ENCODE measurements at regions not wholly inside any gene's neighbourhood (a gene's known extent, or its start where the extent isn't known, plus 50 kb on each side); places are given as distances from the start of the nearest gene placed in this dataset.

- no peak overlapping the region for H3K27ac Mint-ChIP-seq (ENCODE audit: unreplicated experiment)
- H3K36me3 Mint-ChIP-seq (ENCODE audit: insufficient read depth, unreplicated experiment), result no peaks in the 10 kb centered on the region
- TF ChIP-seq CTCF (IDR thresholded peaks at IDR 0.05; ENCODE audit: unreplicated experiment), result no peak
- no peaks in the 10 kb centered on the region for H3K4me1 Mint-ChIP-seq (ENCODE audit: low read depth, unreplicated experiment)
- H3K9me3 Mint-ChIP-seq (ENCODE audit: low read depth, unreplicated experiment), result no peaks in the 10 kb centered on the region
- no TSS peak for BruUV-seq (replicated peaks)
- DNase-seq, result no peak
- H3K27me3 Mint-ChIP-seq (ENCODE audit: unreplicated experiment), result no peaks in the 10 kb centered on the region
- no peak overlapping the region for H3K4me3 Mint-ChIP-seq (ENCODE audit: low read depth, unreplicated experiment)
- CTCF ChIA-PET, result no interaction called here
- intact Hi-C loops (cut with micrococcal nuclease; ENCODE audit: unreplicated experiment), result no loop called here
Observed at GRCh38 chrX:82038793-82039192, 836.9 kb downstream of the SH3BGRL start.

GRCh38 chrX:82041034-82041433, 839.1 kb downstream of the SH3BGRL start:
- Mint-ChIP-seq H3K36me3 (ENCODE audit: insufficient read depth, unreplicated experiment) (no peaks in the 10 kb centered on the region), H3K4me3 (ENCODE audit: low read depth, unreplicated experiment) (no peak overlapping the region), H3K27ac (ENCODE audit: unreplicated experiment) (no peak overlapping the region), H3K9me3 (ENCODE audit: low read depth, unreplicated experiment) (no peaks in the 10 kb centered on the region), H3K4me1 (ENCODE audit: low read depth, unreplicated experiment) (no peaks in the 10 kb centered on the region), H3K27me3 (ENCODE audit: unreplicated experiment) (no peaks in the 10 kb centered on the region)
- CTCF ChIA-PET, result no interaction called here
- TF ChIP-seq CTCF (IDR thresholded peaks at IDR 0.05; ENCODE audit: unreplicated experiment), result no peak
- BruUV-seq (replicated peaks), result no TSS peak
- intact Hi-C loops (cut with micrococcal nuclease; ENCODE audit: unreplicated experiment), result no loop called here
- DNase-seq, result no peak

- no peak for TF ChIP-seq CTCF (IDR thresholded peaks at IDR 0.05; ENCODE audit: unreplicated experiment)
- Mint-ChIP-seq H3K27me3 (ENCODE audit: unreplicated experiment) (no peaks in the 10 kb centered on the region), H3K9me3 (ENCODE audit: low read depth, unreplicated experiment) (peaks cover 6% of the 10 kb centered on the region), H3K4me1 (ENCODE audit: low read depth, unreplicated experiment) (no peaks in the 10 kb centered on the region), H3K4me3 (ENCODE audit: low read depth, unreplicated experiment) (no peak overlapping the region), H3K36me3 (ENCODE audit: insufficient read depth, unreplicated experiment) (no peaks in the 10 kb centered on the region), H3K27ac (ENCODE audit: unreplicated experiment) (no peak overlapping the region)
- DNase-seq, result no peak
- no TSS peak for BruUV-seq (replicated peaks)
- intact Hi-C loops (cut with micrococcal nuclease; ENCODE audit: unreplicated experiment), result no loop called here
- CTCF ChIA-PET, result no interaction called here
Observed at GRCh38 chrX:82058728-82059127, 856.8 kb downstream of the SH3BGRL start.

DNA sequence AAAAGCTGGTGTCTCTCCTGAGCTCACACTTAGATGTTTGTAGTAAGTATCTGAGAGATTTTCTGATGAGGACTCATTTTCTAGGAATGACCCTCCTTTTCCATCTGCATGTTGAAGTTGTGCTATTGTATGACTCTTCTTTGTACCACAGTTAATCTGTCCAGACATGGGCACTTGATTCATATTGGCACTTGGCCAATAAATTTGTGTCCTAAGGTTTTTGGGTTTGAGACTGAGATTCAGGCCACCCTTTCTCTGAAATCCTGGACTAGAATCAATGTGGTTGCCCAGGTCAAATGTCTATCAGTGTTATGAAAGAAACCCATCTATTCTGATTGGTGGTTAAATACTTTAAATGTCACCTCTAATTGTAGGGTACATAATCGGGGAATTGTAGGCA, 869.0 kb downstream of the SH3BGRL start:
- Mint-ChIP-seq H3K27ac (ENCODE audit: unreplicated experiment) (no peak overlapping the region), H3K36me3 (ENCODE audit: insufficient read depth, unreplicated experiment) (no peaks in the 10 kb centered on the region), H3K9me3 (ENCODE audit: low read depth, unreplicated experiment) (peaks cover 8% of the 10 kb centered on the region), H3K27me3 (ENCODE audit: unreplicated experiment) (no peaks in the 10 kb centered on the region), H3K4me3 (ENCODE audit: low read depth, unreplicated experiment) (no peak overlapping the region), H3K4me1 (ENCODE audit: low read depth, unreplicated experiment) (no peaks in the 10 kb centered on the region)
- intact Hi-C loops (cut with micrococcal nuclease; ENCODE audit: unreplicated experiment), result no loop called here
- BruUV-seq (replicated peaks), result no TSS peak
- TF ChIP-seq CTCF (IDR thresholded peaks at IDR 0.05; ENCODE audit: unreplicated experiment), result no peak
- no peak for DNase-seq
- CTCF ChIA-PET, result no interaction called here

DNA sequence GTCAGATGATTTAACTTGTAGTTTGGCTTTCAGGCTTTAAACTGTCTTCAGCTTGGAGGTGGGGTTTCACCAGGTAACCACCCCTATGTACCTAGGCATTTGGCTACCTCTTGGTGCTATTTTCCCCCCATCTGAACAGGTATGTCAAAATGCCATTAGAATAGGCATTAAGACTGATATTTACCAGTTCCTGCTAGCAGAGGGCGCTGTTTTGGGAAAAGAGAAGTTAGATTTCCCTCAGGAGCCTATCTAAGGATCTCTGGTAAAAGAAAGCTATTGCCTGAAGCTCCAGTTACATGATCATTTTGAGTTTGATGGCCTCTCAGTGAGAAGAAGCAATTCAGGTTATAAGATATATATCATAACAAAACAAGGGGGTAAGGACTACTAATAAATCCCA, 879.1 kb downstream of the SH3BGRL start:
- TF ChIP-seq CTCF (IDR thresholded peaks at IDR 0.05; ENCODE audit: unreplicated experiment), result no peak
- no peaks in the 10 kb centered on the region for H3K4me1 Mint-ChIP-seq (ENCODE audit: low read depth, unreplicated experiment)
- intact Hi-C loops (cut with micrococcal nuclease; ENCODE audit: unreplicated experiment), result no loop called here
- DNase-seq, result peak; percentile 8
- no peak overlapping the region for H3K27ac Mint-ChIP-seq (ENCODE audit: unreplicated experiment)
- no peaks in the 10 kb centered on the region for H3K36me3 Mint-ChIP-seq (ENCODE audit: insufficient read depth, unreplicated experiment)
- H3K4me3 Mint-ChIP-seq (ENCODE audit: low read depth, unreplicated experiment), result no peak overlapping the region
- no TSS peak for BruUV-seq (replicated peaks)
- CTCF ChIA-PET, result no interaction called here
- H3K27me3 Mint-ChIP-seq (ENCODE audit: unreplicated experiment), result no peaks in the 10 kb centered on the region
- peaks cover 3% of the 10 kb centered on the region for H3K9me3 Mint-ChIP-seq (ENCODE audit: low read depth, unreplicated experiment)
